ENCODE measurements at regions not wholly inside any gene's neighbourhood (a gene's known extent, or its start where the extent isn't known, plus 50 kb on each side); places are given as distances from the start of the nearest gene placed in this dataset.

DNA sequence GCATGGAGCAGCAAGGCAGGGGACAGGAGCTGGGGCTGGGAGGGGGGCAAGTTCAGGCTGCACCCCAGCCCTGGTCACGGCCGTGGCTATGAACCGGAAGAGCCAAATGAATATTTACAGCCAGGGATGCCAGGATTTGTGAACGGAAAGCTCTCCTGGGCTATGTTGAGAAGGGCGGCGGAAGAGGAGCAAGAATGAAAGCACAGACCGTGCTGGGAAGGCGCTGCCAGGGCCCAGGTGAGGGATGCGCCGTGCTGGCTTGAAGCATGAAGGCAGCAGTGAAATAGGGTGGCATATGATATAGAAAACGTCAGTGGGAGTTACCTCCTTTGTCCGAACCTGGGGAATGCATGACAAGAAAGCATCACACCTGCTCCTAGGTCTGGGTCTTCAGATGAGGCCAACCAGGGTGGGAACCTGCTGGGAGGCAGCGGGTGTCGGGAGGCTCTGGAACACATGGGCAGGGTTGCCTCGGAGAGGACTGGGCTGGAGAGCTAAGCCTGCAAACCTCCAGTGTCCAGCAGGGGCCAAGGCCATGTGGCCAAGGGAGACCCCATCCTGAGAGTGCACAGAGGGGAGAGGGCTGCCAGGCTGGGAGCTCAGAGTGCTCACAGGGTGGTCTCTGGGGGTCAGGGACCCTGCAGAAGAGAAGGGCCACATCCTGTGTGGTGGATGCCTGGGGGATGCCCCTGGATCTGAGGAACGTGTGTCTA, 120.6 kb upstream of the TCERG1L start:
- Mint-ChIP-seq H3K9me3 (no peaks in the 10 kb centered on the region), H3K27me3 (peaks cover 9% of the 10 kb centered on the region), H3K4me3 (no peak overlapping the region), H3K36me3 (ENCODE audit: low read depth) (no peaks in the 10 kb centered on the region), H3K27ac (no peak overlapping the region), H3K4me1 (ENCODE audit: low read depth) (no peaks in the 10 kb centered on the region)

DNA sequence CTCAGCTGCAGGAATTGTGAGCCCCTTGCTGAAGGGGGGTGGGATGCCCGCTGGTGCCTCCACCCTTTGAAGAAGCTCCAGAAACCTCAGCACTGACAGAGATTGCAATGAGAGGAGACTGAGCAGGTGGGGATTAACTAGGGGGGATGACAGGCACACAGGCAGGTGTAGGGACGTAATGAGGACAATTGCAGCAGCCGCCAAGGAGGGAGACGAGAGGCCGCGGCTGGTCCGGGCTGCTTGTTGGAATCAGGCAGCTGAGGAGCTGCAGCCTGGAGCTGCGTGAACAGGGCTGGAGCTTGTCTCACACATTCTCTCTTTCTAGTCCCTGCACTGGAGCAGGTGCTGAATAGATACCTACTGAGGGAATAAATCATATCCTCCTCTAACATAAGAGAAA, 122.0 kb upstream of the TCERG1L start:
- H3K27ac Mint-ChIP-seq, result no peak overlapping the region
- H3K9me3 Mint-ChIP-seq, result no peaks in the 10 kb centered on the region
- H3K27me3 Mint-ChIP-seq, result peaks cover 5% of the 10 kb centered on the region
- H3K4me1 Mint-ChIP-seq (ENCODE audit: low read depth), result no peaks in the 10 kb centered on the region
- no peak overlapping the region for H3K4me3 Mint-ChIP-seq
- no peaks in the 10 kb centered on the region for H3K36me3 Mint-ChIP-seq (ENCODE audit: low read depth)

DNA sequence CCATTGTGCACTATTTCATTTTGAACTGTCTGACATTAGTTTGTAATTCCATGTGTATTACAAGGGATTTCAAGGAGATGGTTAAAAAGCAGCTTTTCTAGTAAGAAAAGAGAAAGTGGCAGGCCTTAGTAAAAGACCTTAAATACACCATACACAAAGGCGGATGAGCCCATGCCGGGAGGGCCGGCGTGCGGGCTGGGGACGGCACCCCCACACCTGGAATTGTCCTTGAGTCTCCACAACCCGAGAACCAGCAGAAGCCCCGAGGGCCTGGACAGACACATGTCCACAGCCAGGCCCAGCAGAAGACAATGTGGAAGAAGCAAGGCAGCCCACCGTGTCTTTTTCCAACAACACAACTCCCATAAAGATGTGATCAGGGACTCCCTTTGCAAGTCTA, 123.7 kb upstream of the TCERG1L start:
- Mint-ChIP-seq H3K4me3 (no peak overlapping the region), H3K27ac (no peak overlapping the region), H3K36me3 (ENCODE audit: low read depth) (no peaks in the 10 kb centered on the region), H3K27me3 (peaks cover 5% of the 10 kb centered on the region), H3K4me1 (ENCODE audit: low read depth) (no peaks in the 10 kb centered on the region), H3K9me3 (no peaks in the 10 kb centered on the region)

DNA sequence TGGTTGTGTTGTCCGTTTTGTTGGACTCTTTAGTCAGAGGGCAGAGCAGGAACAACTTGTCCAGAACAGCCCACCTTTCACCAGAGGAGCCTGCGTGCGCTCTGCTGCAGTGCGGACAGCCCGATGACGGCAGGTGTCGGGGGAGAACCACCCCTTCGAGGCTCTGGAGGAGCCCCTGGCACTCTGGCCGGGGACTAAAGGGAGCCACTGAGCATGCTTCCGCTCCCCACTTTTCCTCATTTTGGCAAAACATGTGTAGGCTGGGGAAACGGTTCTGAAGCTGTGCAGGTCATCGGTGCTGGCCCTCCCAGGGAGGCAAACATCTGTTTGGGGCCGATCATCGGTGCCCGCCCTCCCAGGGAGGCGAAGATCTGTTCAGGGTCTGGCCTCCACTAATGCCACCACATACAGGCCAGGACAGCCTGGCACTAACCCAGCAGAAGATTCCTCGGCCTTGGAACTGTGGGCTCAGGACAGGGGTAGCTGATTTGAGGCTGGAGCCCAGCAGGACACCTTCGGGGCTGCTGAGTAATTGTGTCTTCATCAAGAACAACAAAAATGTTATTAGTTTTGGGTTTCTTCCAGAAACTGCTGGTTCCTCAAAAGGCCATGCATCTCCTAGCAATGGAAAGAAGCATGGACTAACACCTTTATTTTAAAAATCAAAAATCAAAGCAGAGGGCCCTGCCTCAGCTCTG, 124.4 kb upstream of the TCERG1L start:
- no peaks in the 10 kb centered on the region for H3K36me3 Mint-ChIP-seq (ENCODE audit: low read depth)
- no peak overlapping the region for H3K4me3 Mint-ChIP-seq
- no peak overlapping the region for H3K27ac Mint-ChIP-seq
- no peaks in the 10 kb centered on the region for H3K9me3 Mint-ChIP-seq
- H3K27me3 Mint-ChIP-seq, result peaks cover 6% of the 10 kb centered on the region
- H3K4me1 Mint-ChIP-seq (ENCODE audit: low read depth), result no peaks in the 10 kb centered on the region

DNA sequence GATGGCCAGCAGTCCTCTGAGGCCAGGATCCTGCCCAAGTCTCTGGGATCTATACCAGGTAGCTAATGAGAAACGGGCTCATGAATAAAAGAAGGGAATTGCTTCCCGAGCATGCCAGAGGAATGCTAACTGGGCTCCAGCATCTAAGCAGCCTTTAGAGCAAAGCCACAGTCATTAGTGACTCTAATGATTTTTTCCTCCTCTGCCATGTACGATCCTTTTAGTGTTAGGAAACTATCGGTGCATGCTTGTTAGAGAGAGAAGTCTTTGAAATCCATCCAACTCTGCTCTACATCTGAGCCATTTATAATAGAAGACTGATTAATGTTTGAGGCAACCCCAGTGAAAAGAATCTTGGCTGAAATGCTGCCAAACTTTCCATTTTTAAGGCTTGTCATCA, 124.9 kb upstream of the TCERG1L start:
- Mint-ChIP-seq H3K27ac (no peak overlapping the region), H3K4me1 (ENCODE audit: low read depth) (no peaks in the 10 kb centered on the region), H3K9me3 (no peaks in the 10 kb centered on the region), H3K27me3 (peaks cover 10% of the 10 kb centered on the region), H3K36me3 (ENCODE audit: low read depth) (no peaks in the 10 kb centered on the region), H3K4me3 (no peak overlapping the region)

DNA sequence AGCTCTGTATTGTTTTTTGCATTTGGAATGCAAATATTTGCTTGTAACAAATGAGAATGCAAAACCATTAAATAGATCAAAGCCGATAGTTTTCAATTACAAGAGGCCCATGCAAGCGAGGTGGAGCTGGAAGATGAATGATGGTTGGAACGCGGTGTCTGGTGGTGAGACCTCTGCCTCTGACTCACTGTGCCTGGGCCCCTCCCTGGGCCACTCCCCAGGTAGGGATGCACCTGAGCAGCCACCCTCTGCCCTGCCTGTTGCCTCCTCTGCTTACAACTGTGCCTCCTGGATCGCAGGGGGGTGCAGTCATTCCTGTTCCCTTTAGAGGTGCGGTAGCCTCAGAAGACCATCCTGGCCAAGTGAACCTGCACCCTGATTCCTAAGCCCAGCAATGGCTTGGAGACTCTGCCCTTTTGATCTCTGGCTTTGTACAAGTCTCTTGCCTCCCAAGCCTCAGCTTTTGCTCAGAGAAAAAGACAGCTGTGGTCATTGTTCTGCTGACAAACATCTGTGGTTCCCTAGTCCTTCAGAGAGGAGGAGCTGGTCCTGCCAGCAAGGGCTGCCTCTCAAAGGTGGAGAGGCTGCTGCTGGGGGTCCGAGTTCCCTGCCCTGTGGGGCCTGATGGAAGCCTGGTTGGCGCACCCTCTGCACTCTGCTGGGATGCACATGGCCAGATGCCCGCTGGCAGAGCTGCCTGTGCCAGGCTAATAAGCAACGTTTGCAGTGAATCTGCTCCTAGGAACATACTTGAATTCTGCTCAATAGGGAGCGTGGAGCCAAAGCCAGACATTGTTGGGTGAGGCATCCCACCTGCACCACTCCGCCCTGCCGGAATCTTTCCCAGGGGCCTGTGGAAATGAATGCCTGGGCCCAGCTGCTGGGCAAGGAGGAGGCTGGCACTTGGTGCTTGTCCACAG, 126.3 kb upstream of the TCERG1L start:
- Mint-ChIP-seq H3K4me3 (no peak overlapping the region), H3K27me3 (peaks cover 4% of the 10 kb centered on the region), H3K27ac (no peak overlapping the region), H3K4me1 (ENCODE audit: low read depth) (no peaks in the 10 kb centered on the region), H3K36me3 (ENCODE audit: low read depth) (no peaks in the 10 kb centered on the region), H3K9me3 (no peaks in the 10 kb centered on the region)

DNA sequence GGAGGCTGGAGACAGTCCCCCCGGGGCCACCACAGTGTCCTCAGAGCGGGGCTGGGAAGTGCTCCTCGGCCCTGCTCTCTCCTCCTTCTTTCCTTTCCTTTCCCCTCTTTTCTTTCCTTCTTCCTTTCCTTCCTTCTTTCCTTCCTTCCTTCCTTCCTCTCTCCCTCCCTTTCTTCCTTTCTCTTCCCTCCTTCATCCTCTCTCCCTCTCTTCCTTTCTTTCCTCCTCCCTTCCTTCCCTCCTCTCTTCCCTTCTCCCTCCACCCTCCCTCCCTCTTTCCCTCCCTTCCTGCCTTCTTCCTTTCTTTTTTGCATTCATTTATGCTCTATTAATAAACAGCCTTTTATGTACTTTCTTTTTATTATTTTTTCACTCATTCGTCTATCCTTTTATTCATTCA, 127.1 kb upstream of the TCERG1L start:
- peaks cover 4% of the 10 kb centered on the region for H3K27me3 Mint-ChIP-seq
- no peaks in the 10 kb centered on the region for H3K9me3 Mint-ChIP-seq
- H3K27ac Mint-ChIP-seq, result no peak overlapping the region
- H3K4me3 Mint-ChIP-seq, result no peak overlapping the region
- H3K36me3 Mint-ChIP-seq (ENCODE audit: low read depth), result no peaks in the 10 kb centered on the region
- H3K4me1 Mint-ChIP-seq (ENCODE audit: low read depth), result no peaks in the 10 kb centered on the region

DNA sequence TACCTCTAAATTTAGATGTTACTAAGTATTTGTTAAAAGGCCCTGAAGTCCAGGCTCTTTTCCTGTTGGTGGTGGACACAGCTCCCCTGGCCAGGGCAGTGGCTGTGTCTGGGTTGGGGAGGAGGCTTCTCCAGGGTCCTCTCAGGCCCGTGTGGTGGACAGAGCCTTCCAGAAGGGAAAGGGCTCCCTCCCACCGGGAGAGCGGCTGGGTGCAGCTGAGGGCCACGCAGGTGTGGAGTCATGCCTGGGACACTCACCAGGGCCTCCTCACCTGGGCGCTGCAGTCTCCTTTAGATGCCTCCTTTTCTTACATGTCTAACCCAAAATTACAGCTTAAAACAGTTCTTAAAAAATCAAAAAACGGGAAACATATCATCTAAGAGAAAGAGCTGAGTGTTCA, 128.2 kb upstream of the TCERG1L start:
- Mint-ChIP-seq H3K4me1 (ENCODE audit: low read depth) (no peaks in the 10 kb centered on the region), H3K27me3 (peaks cover 4% of the 10 kb centered on the region), H3K9me3 (no peaks in the 10 kb centered on the region), H3K36me3 (ENCODE audit: low read depth) (no peaks in the 10 kb centered on the region), H3K4me3 (no peak overlapping the region), H3K27ac (no peak overlapping the region)

DNA sequence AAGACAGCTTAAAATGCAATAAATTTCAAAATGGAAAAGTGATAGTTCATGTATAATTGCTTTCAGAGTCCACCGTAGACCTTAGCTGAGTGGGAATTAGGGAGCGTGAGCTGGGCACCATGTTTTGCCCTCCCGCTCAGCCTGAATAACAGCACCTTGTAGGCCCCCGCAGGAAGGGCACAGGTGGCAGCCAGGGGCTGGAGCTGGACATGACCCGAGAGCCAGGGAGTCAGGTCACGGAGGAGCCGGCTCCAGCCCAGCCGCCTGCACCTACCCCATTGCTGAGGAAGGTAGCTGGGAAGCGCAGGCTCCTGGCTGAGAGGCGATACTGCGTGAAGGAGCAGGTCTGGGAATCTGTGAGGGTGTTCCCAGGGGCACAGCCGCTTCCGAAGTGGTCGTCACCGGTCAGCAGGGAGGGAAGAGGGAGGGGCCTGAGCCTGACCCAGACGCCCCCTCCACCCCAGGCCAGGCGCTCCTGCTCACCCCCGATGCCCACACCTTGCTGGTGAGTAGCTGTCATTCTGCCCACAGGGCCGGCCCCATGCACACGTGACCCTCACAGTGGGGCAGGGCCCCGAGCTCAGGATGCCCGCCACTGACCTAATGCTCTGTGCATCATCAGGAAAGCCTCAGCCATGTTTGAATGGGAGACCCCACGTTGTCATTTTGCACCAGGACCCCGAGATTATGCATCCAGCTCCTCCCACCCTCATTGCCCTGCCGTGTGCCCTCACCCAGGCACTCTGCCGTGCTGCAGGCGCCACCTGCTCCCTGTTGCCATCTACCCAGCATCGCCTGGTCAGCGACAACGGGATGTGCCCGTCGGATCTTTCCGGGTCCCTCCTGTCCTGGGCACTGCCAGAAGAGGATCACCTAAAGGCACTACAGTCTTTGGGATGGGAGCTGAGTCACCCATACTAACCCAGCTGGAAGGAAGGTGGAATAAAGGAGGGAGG, 129.2 kb upstream of the TCERG1L start:
- H3K27ac Mint-ChIP-seq, result no peak overlapping the region

DNA sequence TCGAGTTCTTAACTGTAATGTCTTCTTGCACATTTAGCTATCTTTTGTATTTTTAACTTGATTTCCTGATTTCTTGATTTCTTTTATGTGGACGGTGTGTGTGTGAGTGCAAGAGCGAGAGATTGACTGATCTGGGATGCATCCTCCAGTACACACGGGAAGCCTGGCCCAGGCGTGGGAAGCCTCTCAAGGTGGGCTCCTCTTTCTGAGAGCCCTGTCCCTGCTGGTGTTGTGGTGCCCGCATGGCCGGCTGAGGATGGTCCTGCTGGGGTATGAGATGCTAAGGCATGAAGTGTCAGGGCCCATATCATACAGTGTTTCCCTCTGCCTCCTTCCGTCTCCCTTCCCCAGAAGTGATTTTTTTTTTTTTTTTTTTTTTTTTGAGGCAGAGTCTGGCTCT, 130.8 kb upstream of the TCERG1L start:
- no peak overlapping the region for H3K27ac Mint-ChIP-seq
- no peaks in the 10 kb centered on the region for H3K36me3 Mint-ChIP-seq (ENCODE audit: low read depth)
- no peak overlapping the region for H3K4me3 Mint-ChIP-seq
- peaks cover 4% of the 10 kb centered on the region for H3K27me3 Mint-ChIP-seq
- H3K4me1 Mint-ChIP-seq (ENCODE audit: low read depth), result no peaks in the 10 kb centered on the region
- no peaks in the 10 kb centered on the region for H3K9me3 Mint-ChIP-seq

More for the DNA sequence above, 129.2 kb upstream of the TCERG1L start:
- Mint-ChIP-seq H3K27me3 (peaks cover 4% of the 10 kb centered on the region), H3K36me3 (ENCODE audit: low read depth) (no peaks in the 10 kb centered on the region), H3K4me3 (no peak overlapping the region), H3K9me3 (no peaks in the 10 kb centered on the region), H3K4me1 (ENCODE audit: low read depth) (no peaks in the 10 kb centered on the region)

DNA sequence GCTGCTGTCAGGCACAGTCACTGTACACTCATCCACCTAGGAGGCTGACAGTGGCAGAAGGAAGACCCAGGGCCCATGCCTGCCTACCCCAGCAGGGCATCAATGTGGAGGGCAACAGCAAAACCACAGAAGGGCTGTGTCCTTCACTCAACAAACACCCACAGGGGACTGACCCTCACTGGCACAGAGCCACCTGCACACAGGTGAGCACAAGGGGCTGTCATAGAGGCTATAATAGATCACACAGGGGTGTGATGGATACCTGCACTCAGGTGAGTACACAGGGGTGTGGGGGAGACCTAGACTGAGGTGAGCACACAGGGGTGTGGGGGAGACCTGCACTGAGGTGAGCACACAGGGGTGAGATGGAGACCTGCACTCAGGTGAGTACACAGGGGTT, 132.8 kb upstream of the TCERG1L start:
- Mint-ChIP-seq H3K36me3 (ENCODE audit: low read depth) (no peaks in the 10 kb centered on the region), H3K27me3 (peaks cover 4% of the 10 kb centered on the region), H3K9me3 (no peaks in the 10 kb centered on the region), H3K27ac (no peak overlapping the region), H3K4me1 (ENCODE audit: low read depth) (no peaks in the 10 kb centered on the region), H3K4me3 (no peak overlapping the region)

DNA sequence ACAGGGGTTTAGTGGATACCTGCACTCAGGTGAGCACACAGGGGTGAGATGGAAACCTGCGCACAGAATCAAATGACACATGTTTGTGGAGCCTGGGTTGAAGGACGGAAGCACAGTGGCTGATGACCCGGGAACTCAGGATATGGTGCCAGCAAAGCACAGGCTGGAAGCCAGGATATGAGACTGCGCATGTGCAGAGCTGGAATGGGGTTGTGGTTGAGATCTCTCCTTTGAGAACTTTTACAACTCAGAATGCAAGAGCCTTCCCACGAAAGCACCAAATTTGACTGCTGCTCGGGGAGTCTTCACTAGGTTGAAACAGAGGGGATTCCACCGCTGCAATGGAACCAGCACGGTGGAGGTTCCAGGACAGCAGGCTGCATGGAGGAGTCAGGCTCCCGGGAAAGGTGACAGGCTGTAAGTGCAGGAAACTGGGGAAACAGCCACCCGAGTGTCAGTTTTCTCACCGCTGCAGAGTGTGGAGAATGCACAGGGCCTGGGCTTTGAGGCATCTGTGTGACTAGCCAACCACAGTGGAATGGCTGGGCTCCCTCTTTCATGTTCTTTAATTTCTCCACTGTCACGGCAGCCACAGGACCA, 133.4 kb upstream of the TCERG1L start:
- H3K27ac Mint-ChIP-seq, result no peak overlapping the region
- no peaks in the 10 kb centered on the region for H3K36me3 Mint-ChIP-seq (ENCODE audit: low read depth)
- H3K9me3 Mint-ChIP-seq, result no peaks in the 10 kb centered on the region
- H3K4me1 Mint-ChIP-seq (ENCODE audit: low read depth), result no peaks in the 10 kb centered on the region
- peaks cover 4% of the 10 kb centered on the region for H3K27me3 Mint-ChIP-seq
- H3K4me3 Mint-ChIP-seq, result no peak overlapping the region

DNA sequence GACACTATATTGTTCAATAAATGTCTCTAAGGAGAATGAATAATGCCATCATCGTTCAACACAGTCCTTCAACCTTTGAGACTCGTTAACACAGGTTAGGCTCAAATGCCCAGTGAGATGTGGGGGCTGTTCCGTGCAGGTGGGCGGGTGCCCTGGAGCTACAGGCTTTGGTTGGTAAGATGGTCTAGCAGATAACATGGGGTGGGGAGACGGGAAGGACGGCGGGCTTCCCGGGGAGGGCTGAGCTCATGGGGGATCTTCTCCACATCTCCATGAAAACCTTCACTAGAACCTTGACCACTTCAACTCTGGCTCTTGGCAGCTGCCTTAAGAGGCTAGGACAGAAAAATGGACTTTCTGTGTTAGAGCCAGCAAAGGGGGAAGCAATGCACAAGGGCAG, 134.1 kb upstream of the TCERG1L start:
- H3K27ac Mint-ChIP-seq, result no peak overlapping the region
- H3K4me1 Mint-ChIP-seq (ENCODE audit: low read depth), result no peaks in the 10 kb centered on the region
- no peaks in the 10 kb centered on the region for H3K36me3 Mint-ChIP-seq (ENCODE audit: low read depth)

DNA sequence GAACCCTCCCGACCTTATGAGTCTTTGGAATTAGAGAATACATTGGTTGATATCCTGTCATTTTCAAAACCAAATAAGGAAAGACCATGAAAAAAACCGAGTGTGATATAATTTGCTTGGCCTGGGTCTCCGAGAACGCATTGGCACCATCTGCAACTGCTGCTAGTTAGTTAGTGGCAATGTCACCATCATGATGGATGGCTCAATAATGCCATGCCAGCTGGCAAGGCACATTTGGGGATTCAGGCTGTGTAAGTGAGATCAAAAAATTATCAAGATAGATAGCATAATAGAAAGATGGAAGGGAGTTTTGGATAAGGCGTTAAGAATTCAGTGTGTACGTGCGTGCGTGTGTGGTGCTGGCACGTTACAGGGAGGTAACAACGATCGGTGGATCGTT, 134.7 kb upstream of the TCERG1L start:
- peaks cover under 1% of the 10 kb centered on the region for H3K27me3 Mint-ChIP-seq
- no peaks in the 10 kb centered on the region for H3K9me3 Mint-ChIP-seq
- no peaks in the 10 kb centered on the region for H3K36me3 Mint-ChIP-seq (ENCODE audit: low read depth)
- no peak overlapping the region for H3K27ac Mint-ChIP-seq
- no peaks in the 10 kb centered on the region for H3K4me1 Mint-ChIP-seq (ENCODE audit: low read depth)
- no peak overlapping the region for H3K4me3 Mint-ChIP-seq

More for the DNA sequence above, 134.1 kb upstream of the TCERG1L start:
- Mint-ChIP-seq H3K4me3 (no peak overlapping the region), H3K9me3 (no peaks in the 10 kb centered on the region), H3K27me3 (peaks cover 4% of the 10 kb centered on the region)
